ENCODE measurements at regions not wholly inside any gene's neighbourhood (a gene's known extent, or its start where the extent isn't known, plus 50 kb on each side); places are given as distances from the start of the nearest gene placed in this dataset.

GRCh38 chrX:4240541-4241194 lies 527.2 kb upstream of the PRKX start:
- no peak for DNase-seq (ENCODE audit: low read depth)
- no peak overlapping the region for H3K4me3 ChIP-seq (ENCODE audit: low read depth, low read length)
- TF ChIP-seq CTCF (conservative IDR thresholded peaks at IDR 0.05; ENCODE audit: low read depth, low read length): no peak

GRCh38 chrX:4239650-4240540 lies 526.4 kb upstream of the PRKX start:
- H3K4me3 ChIP-seq (ENCODE audit: low read depth, low read length): no peak overlapping the region

DNA sequence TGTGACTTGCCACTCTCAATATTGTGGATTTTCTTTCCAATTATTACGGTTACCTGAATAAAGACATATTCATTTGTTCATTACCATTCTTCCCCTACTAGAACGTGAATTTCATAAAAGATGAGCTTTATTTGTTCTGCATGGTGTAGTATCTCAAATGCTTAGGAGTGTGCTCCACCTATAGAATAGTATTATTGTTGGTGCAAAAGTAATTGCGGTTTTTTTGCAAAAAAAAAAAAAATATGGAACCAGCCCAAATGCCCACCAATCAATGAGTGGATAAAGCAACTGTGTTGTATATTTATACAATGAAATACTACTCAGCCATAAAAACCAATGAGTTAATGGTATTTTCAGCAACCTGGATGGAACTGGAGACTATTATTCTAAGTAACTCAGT lies 525.5 kb upstream of the PRKX start:
- no peak for DNase-seq (ENCODE audit: low read depth)
- no peak overlapping the region for H3K4me3 ChIP-seq (ENCODE audit: low read depth, low read length)
- no peak for TF ChIP-seq CTCF (conservative IDR thresholded peaks at IDR 0.05; ENCODE audit: low read depth, low read length)

More at GRCh38 chrX:4239650-4240540, 526.4 kb upstream of the PRKX start:
- DNase-seq (ENCODE audit: low read depth): no peak
- no peak for TF ChIP-seq CTCF (conservative IDR thresholded peaks at IDR 0.05; ENCODE audit: low read depth, low read length)

GRCh38 chrX:4225086-4225485 lies 511.6 kb upstream of the PRKX start:
- no peak for DNase-seq (ENCODE audit: low read depth)
- TF ChIP-seq CTCF (conservative IDR thresholded peaks at IDR 0.05; ENCODE audit: low read depth, low read length): no peak
- H3K4me3 ChIP-seq (ENCODE audit: low read depth, low read length): no peak overlapping the region

DNA sequence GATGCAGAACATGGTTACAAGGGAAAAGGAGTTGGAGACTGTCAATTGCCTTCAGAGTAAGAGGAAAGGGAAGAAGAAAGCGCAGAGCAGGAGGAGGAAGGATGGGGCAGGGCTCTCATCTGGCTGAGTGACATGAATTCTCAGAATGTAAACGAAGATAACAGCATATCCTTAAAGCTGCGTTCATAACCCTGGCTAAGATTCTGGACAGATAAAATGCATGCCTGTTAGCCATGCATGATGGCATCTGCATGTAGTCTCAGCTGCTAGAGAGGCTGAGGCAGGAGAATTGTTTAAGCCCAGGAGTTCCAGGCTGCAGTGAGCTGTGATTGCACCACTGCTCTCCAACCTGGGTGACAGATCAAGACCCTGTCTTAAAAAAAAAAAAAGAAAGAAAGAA lies 493.5 kb upstream of the PRKX start:
- TF ChIP-seq CTCF (conservative IDR thresholded peaks at IDR 0.05; ENCODE audit: low read depth, low read length): no peak
- no peak for DNase-seq (ENCODE audit: low read depth)
- H3K4me3 ChIP-seq (ENCODE audit: low read depth, low read length): no peak overlapping the region

DNA sequence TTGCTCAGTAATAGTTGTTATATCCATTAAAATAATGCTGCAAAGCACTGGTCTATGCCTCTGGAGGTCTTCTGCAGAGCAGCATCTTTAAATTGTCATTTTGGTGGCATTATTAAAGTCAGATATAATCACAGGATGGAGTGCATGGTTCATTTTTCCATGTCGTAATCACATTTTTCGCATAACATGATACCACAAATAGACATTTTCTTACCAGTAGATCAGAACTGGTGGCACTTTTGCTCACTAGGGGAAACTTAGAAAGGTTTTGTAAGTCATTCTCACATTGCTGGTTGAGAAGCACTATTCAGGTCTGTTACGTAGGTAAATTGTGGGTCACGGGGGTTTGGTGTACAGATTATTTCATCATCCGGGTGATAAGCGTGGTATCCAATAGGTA lies 484.5 kb upstream of the PRKX start:
- no peak overlapping the region for H3K4me3 ChIP-seq (ENCODE audit: low read depth, low read length)
- no peak for TF ChIP-seq CTCF (conservative IDR thresholded peaks at IDR 0.05; ENCODE audit: low read depth, low read length)
- no peak for DNase-seq (ENCODE audit: low read depth)
